ENCODE measurements at regions not wholly inside any gene's neighbourhood (a gene's known extent, or its start where the extent isn't known, plus 50 kb on each side); places are given as distances from the start of the nearest gene placed in this dataset.

DNA sequence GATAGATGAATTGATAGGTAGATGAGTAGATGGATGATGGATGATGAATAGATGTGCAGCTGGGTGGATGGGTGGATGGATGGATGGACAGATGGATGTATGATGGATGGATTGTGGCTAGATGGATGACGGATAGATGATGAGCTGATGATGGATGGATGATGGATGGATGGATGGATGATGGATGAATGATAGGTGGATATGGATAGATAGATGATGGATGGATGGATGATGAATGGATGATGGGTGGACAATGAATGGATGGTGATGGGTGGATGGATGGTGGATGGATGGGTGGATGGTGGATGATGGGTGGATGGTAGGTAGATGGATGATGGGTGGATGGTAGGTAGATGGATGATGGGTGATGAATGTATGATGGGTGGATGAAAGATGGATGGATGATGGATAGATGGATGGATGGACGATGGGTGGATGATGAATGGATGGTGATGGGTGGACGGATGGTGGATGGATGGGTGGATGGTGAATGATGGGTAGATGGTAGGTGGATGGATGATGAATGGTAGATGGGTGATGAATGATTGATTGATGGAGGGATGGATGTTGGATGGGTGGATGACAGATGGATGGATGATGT lies 1261.7 kb downstream of the BRD1 start:
- intact Hi-C loops (cut with DNase I) = no loop called here
- Histone ChIP-seq H3K9me3 (peaks cover 0 to 16% (median 8%) of the 10 kb centered on the region in 12 donors), H3K27ac (no peak overlapping the region), H3K36me3 (no peaks in the 10 kb centered on the region), H3K4me1 (no peaks in the 10 kb centered on the region), H3K4me3 (no peak overlapping the region), H3K27me3 (peaks cover 0 to 16% (median 0%) of the 10 kb centered on the region in 9 donors)
- WGBS, 4 donors = 83 to 90% (median 86%) methylated on average over 3 of the region's 3 CpGs
- DNase-seq = peak in 1 of 5 donors; percentile 3
- no peak for ATAC-seq
- TF ChIP-seq POLR2A (IDR thresholded peaks at IDR 0.05) = no peak
- TF ChIP-seq, protein P1, sequence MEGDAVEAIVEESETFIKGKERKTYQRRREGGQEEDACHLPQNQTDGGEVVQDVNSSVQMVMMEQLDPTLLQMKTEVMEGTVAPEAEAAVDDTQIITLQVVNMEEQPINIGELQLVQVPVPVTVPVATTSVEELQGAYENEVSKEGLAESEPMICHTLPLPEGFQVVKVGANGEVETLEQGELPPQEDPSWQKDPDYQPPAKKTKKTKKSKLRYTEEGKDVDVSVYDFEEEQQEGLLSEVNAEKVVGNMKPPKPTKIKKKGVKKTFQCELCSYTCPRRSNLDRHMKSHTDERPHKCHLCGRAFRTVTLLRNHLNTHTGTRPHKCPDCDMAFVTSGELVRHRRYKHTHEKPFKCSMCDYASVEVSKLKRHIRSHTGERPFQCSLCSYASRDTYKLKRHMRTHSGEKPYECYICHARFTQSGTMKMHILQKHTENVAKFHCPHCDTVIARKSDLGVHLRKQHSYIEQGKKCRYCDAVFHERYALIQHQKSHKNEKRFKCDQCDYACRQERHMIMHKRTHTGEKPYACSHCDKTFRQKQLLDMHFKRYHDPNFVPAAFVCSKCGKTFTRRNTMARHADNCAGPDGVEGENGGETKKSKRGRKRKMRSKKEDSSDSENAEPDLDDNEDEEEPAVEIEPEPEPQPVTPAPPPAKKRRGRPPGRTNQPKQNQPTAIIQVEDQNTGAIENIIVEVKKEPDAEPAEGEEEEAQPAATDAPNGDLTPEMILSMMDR (IDR thresholded peaks at IDR 0.05) = no peak

DNA sequence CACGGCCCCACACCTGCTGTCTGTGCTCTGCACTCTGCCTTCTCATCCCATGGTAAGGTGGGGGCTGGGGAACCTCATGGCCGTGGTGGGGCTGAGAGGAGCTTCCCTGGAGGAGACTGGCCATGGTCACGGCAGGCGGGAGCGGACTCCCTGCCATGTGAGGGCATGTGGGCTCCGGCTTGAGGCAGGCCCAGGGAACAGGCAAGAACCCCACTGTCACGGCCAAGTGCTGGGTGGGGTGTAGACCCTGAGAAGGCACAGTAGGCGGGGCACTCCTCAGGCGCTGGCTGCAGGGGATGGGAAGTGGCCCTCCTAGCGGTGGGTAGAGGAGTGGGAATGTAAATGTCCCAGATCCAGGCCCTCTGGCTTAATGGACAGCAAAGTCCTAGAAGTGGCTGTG lies 1262.7 kb downstream of the BRD1 start:
- ATAC-seq = no peak

DNA sequence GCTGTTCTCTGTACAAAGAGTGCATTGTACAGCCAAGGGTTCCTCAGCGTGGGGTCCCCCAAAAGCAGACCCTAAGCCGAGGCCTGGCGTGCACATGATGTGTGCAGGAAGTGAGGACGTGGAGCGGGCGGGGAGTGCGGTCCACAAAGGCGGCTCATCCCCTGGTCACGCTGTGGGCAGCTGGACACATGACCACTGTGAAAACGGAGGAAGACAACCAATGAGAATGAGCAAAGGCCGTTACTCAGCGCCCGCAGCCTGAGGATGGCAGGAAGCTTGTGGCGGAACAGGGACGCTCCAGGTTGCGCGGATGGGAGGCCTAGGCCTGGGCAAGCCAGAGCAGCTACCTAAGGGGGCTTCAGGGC lies 1263.7 kb downstream of the BRD1 start:
- Histone ChIP-seq H3K36me3 (no peaks in the 10 kb centered on the region), H3K27ac (no peak overlapping the region), H3K27me3 (peaks cover 0 to 16% (median 2%) of the 10 kb centered on the region in 9 donors), H3K9me3 (no peaks in the 10 kb centered on the region), H3K4me3 (no peak overlapping the region), H3K4me1 (no peaks in the 10 kb centered on the region)
- peak in 3 of 5 donors; percentile 6 to 37 (median 10) for DNase-seq
- ATAC-seq = no peak
- WGBS, 4 donors = 89 to 93% (median 92%) methylated on average over 17 of the region's 17 CpGs
- TF ChIP-seq POLR2A (IDR thresholded peaks at IDR 0.05) = no peak
- TF ChIP-seq, protein P1 (IDR thresholded peaks at IDR 0.05) = no peak
- intact Hi-C loops (cut with DNase I) = no loop called here

More for the DNA sequence above, 1262.7 kb downstream of the BRD1 start:
- TF ChIP-seq, protein P1 (IDR thresholded peaks at IDR 0.05) = no peak
- no peak for TF ChIP-seq POLR2A (IDR thresholded peaks at IDR 0.05)
- Histone ChIP-seq H3K36me3 (no peaks in the 10 kb centered on the region), H3K27ac (no peak overlapping the region), H3K4me3 (no peak overlapping the region), H3K27me3 (peaks cover 0 to 16% (median 2%) of the 10 kb centered on the region in 9 donors), H3K9me3 (peaks cover 0 to 6% (median 0%) of the 10 kb centered on the region in 12 donors), H3K4me1 (no peaks in the 10 kb centered on the region)
- peak in 2 of 5 donors; percentile 14 to 50 for DNase-seq
- WGBS, 4 donors = 74 to 83% (median 79%) methylated on average over 10 of the region's 10 CpGs
- intact Hi-C loops (cut with DNase I) = no loop called here

DNA sequence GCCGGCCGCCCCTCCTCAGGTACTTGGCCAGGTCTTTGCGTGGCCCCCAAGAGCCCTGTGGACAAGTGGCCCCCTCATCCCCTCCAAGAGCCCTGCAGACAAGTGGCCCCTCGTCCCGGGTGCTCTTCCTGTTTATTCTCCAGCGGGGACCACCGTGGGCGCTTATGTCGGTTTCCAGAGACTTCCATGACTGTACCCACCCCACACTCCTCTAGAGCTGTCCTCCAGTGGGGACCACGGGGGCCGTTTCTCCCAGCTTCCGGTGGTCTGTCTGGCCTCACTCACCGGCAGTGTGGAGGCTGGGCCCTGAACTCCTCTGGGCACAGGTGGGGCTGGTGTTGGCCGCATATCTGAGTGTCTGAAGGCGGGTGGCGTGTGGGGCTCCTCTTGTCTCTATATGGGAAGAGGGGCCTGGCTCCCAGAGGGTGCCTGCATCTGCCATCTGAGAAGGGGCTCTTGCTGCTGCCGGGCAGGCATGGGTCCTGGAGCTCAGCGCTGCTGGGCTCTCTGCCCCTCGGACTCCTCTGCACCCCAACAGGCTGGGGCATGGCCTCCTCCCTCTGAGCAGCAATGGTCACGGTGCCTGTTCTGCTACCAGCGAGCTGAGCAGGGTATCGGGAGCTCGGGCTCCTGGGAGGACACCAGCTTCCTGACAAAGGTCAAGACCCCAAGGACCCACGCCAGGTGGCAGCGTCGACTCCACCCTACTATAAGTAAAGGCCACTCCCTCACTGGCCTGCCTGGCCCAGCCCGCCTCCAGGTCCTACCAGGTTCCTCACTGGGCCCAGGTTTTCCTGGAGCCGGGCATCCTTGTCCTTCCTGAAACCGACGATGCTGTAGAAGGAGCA lies 1264.3 kb downstream of the BRD1 start:
- peak in 3 of 5 donors; percentile 15 to 55 (median 20) for DNase-seq
- 81 to 88% (median 83%) methylated on average over 20 to 30 of the region's 30 CpGs for WGBS, 4 donors

More for the DNA sequence above, 1264.3 kb downstream of the BRD1 start:
- Histone ChIP-seq H3K4me1 (no peaks in the 10 kb centered on the region), H3K36me3 (no peaks in the 10 kb centered on the region), H3K27me3 (peaks cover 0 to 16% (median 2%) of the 10 kb centered on the region in 9 donors), H3K9me3 (no peaks in the 10 kb centered on the region), H3K27ac (no peak overlapping the region), H3K4me3 (no peak overlapping the region)
- TF ChIP-seq POLR2A (IDR thresholded peaks at IDR 0.05) = no peak
- TF ChIP-seq, protein P1 (IDR thresholded peaks at IDR 0.05) = no peak
- ATAC-seq = no peak
- intact Hi-C loops (cut with DNase I) = no loop called here

Data from heart left ventricle (tissue), 16 donors.